ENCODE measurements at regions not wholly inside any gene's neighbourhood (a gene's known extent, or its start where the extent isn't known, plus 50 kb on each side); places are given as distances from the start of the nearest gene placed in this dataset.

DNA sequence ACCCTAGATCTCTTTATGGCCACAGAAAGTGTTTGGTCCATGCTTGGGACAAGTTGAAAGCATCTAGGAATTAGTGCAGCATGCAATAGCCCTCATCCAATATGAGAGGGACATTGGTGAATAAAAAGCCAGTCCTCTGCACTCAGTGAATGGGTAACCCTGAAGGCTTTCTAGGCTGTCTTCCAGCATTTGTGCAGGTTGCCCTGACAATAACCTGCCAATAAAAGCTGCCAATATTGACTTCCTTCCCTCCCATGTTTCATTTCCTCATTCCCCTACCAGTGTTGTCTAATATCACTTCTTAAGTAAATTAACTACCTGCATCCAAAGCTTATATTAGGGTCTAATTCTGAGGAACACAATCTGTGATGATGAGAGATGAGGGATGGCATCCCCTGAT, 563.6 kb upstream of the NEGR1 start (continued):
- TF ChIP-seq, protein P1, sequence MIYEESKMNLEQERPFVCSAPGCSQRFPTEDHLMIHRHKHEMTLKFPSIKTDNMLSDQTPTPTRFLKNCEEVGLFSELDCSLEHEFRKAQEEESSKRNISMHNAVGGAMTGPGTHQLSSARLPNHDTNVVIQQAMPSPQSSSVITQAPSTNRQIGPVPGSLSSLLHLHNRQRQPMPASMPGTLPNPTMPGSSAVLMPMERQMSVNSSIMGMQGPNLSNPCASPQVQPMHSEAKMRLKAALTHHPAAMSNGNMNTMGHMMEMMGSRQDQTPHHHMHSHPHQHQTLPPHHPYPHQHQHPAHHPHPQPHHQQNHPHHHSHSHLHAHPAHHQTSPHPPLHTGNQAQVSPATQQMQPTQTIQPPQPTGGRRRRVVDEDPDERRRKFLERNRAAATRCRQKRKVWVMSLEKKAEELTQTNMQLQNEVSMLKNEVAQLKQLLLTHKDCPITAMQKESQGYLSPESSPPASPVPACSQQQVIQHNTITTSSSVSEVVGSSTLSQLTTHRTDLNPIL (CRISPR knock-in tag; IDR thresholded peaks at IDR 0.05; ENCODE audit: low read depth): no peak
- no peak for TF ChIP-seq ZFP3 (CRISPR knock-in tag; IDR thresholded peaks at IDR 0.05)
- TF ChIP-seq PPARA (CRISPR knock-in tag; IDR thresholded peaks at IDR 0.05; ENCODE audit: borderline replicate concordance): no peak
- no peak for TF ChIP-seq BACH2 (CRISPR knock-in tag; IDR thresholded peaks at IDR 0.05; ENCODE audit: borderline replicate concordance)

DNA sequence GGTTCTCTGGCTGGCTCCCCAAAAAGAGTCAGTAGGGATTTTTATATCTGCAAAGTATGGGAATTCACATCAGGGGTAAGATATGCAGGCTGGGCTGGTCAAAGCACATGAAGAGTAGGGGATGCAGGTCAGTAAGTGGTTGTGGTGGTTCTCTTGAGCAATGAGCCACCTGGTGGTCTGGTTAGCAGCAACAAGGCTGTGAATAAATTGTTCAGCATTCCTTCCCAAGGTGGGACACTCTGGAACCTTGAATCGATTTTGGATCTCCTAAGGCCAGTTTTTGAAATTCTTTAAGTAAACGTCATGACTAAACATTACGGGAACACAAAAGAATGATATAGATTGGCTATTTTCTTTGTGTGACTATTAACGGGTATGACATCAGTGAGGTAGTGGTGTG, 563.0 kb upstream of the NEGR1 start:
- no peak for ATAC-seq

DNA sequence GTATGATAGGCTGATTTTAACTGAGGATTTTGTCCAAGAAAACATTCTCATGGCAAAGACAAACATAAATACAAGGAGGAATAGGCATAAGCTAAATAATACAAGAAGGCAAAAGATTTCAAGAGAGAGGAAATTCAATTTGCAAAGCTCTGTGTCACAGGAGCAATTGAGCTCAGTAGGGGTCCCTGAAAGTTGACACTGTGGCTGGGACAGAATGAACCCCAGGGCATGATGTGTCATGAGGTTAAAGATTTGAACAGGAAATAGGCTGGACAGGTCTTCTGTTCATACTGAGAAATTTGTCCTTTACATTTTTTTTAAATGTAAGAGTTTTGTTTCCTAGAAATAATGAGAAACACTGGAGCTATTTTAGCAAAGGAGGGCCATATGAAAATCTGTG, 555.4 kb upstream of the NEGR1 start:
- no peak for ATAC-seq
- no peak for TF ChIP-seq OSR1 (CRISPR knock-in tag; IDR thresholded peaks at IDR 0.05)
- TF ChIP-seq ZNF565 (CRISPR knock-in tag; conservative IDR thresholded peaks at IDR 0.05; ENCODE audit: low read depth): no peak
- TF ChIP-seq, protein P2, sequence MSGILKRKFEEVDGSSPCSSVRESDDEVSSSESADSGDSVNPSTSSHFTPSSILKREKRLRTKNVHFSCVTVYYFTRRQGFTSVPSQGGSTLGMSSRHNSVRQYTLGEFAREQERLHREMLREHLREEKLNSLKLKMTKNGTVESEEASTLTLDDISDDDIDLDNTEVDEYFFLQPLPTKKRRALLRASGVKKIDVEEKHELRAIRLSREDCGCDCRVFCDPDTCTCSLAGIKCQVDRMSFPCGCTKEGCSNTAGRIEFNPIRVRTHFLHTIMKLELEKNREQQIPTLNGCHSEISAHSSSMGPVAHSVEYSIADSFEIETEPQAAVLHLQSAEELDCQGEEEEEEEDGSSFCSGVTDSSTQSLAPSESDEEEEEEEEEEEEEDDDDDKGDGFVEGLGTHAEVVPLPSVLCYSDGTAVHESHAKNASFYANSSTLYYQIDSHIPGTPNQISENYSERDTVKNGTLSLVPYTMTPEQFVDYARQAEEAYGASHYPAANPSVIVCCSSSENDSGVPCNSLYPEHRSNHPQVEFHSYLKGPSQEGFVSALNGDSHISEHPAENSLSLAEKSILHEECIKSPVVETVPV (CRISPR knock-in tag; IDR thresholded peaks at IDR 0.05): no peak
- TF ChIP-seq RARB (CRISPR knock-in tag; IDR thresholded peaks at IDR 0.05): no peak
- TF ChIP-seq TCF4 (CRISPR knock-in tag; IDR thresholded peaks at IDR 0.05; ENCODE audit: borderline replicate concordance): no peak
- TF ChIP-seq ZFP3 (CRISPR knock-in tag; IDR thresholded peaks at IDR 0.05): no peak
- no peak for TF ChIP-seq ZC3H10 (CRISPR knock-in tag; IDR thresholded peaks at IDR 0.05)
- TF ChIP-seq TOX (CRISPR knock-in tag; IDR thresholded peaks at IDR 0.05; ENCODE audit: borderline replicate concordance): no peak
- TF ChIP-seq, protein P3, sequence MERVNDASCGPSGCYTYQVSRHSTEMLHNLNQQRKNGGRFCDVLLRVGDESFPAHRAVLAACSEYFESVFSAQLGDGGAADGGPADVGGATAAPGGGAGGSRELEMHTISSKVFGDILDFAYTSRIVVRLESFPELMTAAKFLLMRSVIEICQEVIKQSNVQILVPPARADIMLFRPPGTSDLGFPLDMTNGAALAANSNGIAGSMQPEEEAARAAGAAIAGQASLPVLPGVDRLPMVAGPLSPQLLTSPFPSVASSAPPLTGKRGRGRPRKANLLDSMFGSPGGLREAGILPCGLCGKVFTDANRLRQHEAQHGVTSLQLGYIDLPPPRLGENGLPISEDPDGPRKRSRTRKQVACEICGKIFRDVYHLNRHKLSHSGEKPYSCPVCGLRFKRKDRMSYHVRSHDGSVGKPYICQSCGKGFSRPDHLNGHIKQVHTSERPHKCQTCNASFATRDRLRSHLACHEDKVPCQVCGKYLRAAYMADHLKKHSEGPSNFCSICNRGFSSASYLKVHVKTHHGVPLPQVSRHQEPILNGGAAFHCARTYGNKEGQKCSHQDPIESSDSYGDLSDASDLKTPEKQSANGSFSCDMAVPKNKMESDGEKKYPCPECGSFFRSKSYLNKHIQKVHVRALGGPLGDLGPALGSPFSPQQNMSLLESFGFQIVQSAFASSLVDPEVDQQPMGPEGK (CRISPR knock-in tag; IDR thresholded peaks at IDR 0.05; ENCODE audit: borderline replicate concordance): no peak

More for the DNA sequence above, 563.0 kb upstream of the NEGR1 start:
- TF ChIP-seq, protein P2 (CRISPR knock-in tag; IDR thresholded peaks at IDR 0.05): no peak
- TF ChIP-seq ZFP30 (CRISPR knock-in tag; IDR thresholded peaks at IDR 0.05): no peak
- TF ChIP-seq, protein P4, sequence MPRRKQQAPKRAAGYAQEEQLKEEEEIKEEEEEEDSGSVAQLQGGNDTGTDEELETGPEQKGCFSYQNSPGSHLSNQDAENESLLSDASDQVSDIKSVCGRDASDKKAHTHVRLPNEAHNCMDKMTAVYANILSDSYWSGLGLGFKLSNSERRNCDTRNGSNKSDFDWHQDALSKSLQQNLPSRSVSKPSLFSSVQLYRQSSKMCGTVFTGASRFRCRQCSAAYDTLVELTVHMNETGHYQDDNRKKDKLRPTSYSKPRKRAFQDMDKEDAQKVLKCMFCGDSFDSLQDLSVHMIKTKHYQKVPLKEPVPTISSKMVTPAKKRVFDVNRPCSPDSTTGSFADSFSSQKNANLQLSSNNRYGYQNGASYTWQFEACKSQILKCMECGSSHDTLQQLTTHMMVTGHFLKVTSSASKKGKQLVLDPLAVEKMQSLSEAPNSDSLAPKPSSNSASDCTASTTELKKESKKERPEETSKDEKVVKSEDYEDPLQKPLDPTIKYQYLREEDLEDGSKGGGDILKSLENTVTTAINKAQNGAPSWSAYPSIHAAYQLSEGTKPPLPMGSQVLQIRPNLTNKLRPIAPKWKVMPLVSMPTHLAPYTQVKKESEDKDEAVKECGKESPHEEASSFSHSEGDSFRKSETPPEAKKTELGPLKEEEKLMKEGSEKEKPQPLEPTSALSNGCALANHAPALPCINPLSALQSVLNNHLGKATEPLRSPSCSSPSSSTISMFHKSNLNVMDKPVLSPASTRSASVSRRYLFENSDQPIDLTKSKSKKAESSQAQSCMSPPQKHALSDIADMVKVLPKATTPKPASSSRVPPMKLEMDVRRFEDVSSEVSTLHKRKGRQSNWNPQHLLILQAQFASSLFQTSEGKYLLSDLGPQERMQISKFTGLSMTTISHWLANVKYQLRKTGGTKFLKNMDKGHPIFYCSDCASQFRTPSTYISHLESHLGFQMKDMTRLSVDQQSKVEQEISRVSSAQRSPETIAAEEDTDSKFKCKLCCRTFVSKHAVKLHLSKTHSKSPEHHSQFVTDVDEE (CRISPR knock-in tag; IDR thresholded peaks at IDR 0.05): no peak
- TF ChIP-seq, protein P1 (CRISPR knock-in tag; IDR thresholded peaks at IDR 0.05; ENCODE audit: low read depth): no peak
- no peak for TF ChIP-seq PPARA (CRISPR knock-in tag; IDR thresholded peaks at IDR 0.05; ENCODE audit: borderline replicate concordance)
- no peak for TF ChIP-seq ZFP3 (CRISPR knock-in tag; IDR thresholded peaks at IDR 0.05)
- no peak for TF ChIP-seq ARNTL (CRISPR knock-in tag; IDR thresholded peaks at IDR 0.05; ENCODE audit: borderline replicate concordance, low read depth)
- no peak for TF ChIP-seq ZNF70 (CRISPR knock-in tag; IDR thresholded peaks at IDR 0.05)
- TF ChIP-seq, protein P3 (CRISPR knock-in tag; IDR thresholded peaks at IDR 0.05; ENCODE audit: borderline replicate concordance): no peak
- no peak for TF ChIP-seq RARB (CRISPR knock-in tag; IDR thresholded peaks at IDR 0.05)
